Spleen (tissue), 7 donors: ENCODE measurements at regions not wholly inside any gene's neighbourhood (a gene's known extent, or its start where the extent isn't known, plus 50 kb on each side); places are given as distances from the start of the nearest gene placed in this dataset.

Experiments used
- CTCF ChIP-seq, 11 experiments: fragments of 200-600 bp in 7 of 11; fragments of 450-650 bp in 4 of 11; sonication (generic) in 4 of 11; IDR thresholded peaks in 8 of 11; conservative IDR thresholded peaks in 3 of 11; 1 replicate in 7 of 11; 2 replicates in 4 of 11; pipeline versions ENCODE4 v1.4.0 to v1.8.0; 2016 to 2021; ENCODE audit warnings: antibody characterized with exemption in 11 of 11, inconsistent platforms in 4 of 11, mild to moderate bottlenecking in 1 of 11
- POLR2AphosphoS5 ChIP-seq, 3 donors: sonication (generic); formaldehyde crosslinking; IDR thresholded peaks; one replicate each; pipeline ENCODE4 v1.5.1; 2017; ENCODE audit warnings: antibody characterized with exemption in 3 of 3
- donor health status: DM: no; HTN: no; CAD: no; lungs with moderate emphysema.
- donor health status: DM: no; HTN: no; CAD: no.
- donor health status: DM: no; HTN: no; CAD: no.

GRCh38 chr10:8424555-8425211 lies 370.2 kb downstream of the GATA3 start:
- no peak for TF ChIP-seq POLR2AphosphoS5 (IDR thresholded peaks at IDR 0.05)
- TF ChIP-seq CTCF (IDR thresholded peaks at IDR 0.05 in 8 of 11, conservative IDR thresholded peaks at IDR 0.05 in 3 of 11) = no peak
